ENCODE measurements at regions not wholly inside any gene's neighbourhood (a gene's known extent, or its start where the extent isn't known, plus 50 kb on each side); places are given as distances from the start of the nearest gene placed in this dataset.

DNA sequence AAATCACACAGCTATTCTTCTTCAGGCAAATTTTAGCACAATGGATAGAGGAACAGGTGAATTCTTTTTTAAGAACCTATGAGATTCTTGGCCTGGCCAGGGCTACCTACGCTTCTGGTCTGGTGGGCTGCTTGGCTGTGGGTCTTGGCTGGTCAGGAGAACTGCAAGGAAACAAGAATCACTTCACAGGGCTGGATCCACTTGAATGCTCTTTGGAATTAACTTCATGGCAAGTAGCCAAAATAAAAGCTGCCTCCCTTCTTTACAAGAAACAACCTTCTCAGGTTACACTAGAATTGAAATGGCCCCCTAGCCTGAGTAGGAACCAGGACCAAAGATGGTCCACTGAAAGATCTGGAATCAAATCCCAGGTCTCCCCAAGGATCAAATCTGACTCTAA lies 519.1 kb downstream of the IQCM start:
- DNase-seq: no peak

- DNase-seq: no peak
Measured at GRCh38 chr4:149296084-149296483, 519.6 kb downstream of the IQCM start.

DNA sequence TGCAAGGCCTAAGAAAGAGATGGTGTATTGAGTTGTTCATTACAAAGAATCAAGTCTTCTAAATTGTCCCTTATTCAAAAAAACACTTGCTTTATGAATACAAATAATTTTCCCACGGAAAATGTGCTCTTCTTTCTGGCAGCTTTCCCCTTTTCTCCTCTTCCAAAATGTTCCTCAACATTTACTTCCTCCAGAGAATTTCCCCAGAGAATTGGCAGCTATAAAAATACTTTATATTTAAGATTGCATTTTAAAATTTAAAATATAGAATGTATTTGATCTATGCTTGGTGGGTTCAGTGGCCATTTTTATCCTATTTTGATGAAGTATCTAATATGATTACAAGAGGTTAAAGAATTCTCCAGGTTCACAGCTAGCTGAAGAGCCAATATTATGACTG lies 521.0 kb downstream of the IQCM start:
- peak in 2 of 3 donors; percentile 30 to 70 for DNase-seq

DNA sequence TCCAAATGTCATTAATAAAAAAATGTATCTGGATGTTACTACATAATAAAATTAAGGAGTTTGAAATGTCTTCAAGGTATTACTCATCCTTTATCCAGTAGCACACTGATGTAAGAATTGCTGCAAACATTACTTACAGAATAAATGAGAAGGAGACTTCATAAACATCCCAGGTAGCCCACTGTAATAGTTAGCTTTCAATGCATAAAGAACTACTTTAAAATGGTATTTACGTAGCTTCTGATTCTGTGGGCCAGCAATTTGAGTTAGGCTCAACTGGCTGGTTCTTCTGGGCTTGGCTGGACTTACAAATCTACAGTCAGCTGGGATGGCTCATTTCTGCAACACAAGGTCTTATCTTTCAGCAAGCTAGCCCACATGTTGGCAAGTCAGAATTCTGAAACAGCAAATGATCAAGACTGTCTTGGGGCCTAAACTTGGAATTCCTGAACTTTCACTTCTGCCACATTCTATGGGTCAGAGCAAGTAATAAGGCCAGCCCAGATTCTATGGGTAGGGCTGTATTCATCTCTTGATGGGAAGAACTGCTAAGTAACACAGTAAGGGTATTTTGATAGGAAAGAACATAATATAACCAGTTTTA lies 522.5 kb downstream of the IQCM start:
- DNase-seq: peak in 2 of 3 donors; percentile 33 to 65

DNA sequence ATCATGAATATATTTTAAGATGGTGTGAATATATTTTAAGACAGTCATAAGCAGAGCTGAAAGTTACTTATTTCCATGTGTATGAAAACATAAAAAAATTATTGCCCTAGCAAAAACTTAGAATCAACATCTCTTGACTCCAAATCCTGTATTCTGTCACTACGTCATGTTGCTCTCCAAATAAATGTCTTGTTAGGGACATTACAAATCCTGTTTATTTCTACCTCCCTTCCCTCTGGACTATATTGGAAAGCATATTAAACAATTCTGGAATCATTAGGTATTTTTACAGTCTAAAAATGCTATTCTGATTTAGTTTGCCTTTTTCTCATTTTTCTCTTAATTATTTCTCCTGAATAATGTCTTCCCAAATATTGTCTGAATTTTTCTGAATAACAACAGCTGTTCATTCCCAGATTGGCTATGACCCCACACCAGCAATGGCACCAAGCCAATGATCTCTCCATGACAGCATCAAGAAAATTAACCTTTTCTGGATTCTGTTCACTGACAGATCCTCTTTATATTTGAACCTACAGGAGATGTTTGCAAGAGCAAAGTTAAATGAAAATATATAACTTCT lies 523.1 kb downstream of the IQCM start:
- DNase-seq: peak; percentile 54 to 82 (median 67)

DNA sequence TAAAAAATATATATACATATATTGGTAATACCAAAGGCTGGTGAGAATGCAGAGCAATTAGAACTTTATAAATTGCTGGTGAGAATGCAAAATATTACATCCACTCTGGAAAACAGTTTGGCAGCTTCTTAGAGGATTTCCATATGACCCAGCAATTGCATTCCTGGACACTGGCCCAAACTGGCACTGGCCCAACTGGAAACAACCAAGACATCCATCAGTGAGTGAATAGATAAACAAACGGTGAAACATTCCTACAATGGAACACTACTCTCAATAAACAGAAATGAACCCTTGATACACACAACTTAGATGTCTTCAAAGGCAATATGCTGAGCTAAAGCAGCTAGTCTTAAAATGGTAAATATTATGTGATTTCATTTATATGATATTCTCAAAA lies 524.2 kb downstream of the IQCM start:
- peak; percentile 65 to 81 (median 70) for DNase-seq

DNA sequence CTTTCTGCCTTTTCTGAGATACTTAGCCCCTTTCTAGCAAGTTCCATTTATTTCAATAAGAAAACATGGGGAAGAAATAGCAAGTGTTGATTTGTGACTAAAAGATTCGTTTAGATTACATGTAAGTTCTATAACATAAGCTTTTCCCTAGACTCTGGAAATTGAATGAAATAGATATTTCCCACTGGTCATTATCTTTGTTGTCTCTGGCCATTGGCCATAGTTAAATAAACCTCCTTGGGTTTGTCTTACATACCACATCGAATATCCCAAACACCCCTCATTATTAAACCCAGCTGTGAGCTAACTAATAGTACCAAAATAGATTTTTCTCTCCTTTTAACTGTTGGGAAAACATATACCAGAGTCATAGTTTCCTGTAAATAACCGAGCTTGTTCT lies 534.8 kb downstream of the IQCM start:
- DNase-seq: peak in 2 of 3 donors; percentile 42 to 73

GRCh38 chr4:149279776-149280175 lies 535.9 kb downstream of the IQCM start:
- DNase-seq: peak; percentile 29 to 77 (median 45)

DNA sequence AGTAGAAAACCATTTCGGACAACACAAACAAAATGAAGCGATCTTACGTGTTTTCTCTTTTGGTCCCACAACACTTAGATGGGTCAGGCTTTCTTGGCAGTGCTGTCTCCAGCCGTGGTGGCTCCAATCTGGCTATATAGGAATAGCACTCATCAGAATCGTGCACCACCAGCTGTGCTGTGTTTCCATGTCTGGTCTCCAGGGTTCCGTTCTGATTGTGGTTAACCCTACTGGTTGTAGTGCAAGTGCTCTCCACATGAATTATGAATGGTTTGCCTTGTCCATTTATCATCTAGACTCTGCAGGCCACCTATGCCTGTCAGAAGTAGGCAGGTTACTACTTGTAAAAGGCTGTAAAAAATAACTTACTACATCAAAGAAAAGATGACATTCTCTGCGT lies 536.3 kb downstream of the IQCM start:
- DNase-seq: no peak

DNA sequence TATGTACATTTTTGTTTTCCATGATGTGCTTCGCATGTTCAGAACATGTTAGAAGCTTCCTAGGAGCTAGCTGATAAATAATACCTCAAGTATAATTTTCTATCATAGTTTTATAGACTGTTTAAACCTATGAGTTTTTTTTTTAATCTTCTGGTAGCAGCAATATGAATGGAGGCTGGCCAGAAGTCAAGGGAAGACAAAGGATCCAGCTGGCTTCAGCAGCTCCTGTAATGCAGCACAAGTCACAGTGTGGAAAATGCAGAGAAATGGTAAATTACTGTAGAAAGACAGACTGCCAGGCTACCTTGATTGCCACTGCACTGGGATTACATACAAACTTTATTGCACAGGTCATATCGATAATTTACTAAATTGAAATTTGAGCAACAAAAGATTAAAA lies 537.9 kb downstream of the IQCM start:
- peak in 2 of 3 donors; percentile 56 to 75 for DNase-seq

DNA sequence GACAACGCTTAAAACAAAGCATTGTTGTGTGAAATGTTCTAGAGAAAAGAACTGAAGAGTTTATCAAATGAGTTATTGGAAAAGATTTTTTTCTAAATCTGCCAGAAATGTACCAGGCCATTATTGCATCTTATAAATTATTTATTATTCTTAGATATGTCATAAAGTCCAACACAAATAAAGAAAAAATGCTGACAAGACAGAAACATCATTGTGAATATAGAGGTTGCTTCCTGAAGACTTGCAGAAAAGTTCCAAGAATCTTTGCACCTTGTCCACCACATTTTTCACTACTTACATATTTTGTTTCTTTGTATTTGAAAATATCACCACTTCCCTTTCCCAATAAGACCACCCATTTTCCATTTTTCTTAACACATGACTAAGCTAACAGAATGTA lies 545.8 kb downstream of the IQCM start:
- no peak for DNase-seq

GRCh38 chr4:149266301-149266700 lies 549.3 kb downstream of the IQCM start:
- peak in 1 of 3 donors; percentile 14 for DNase-seq

DNA sequence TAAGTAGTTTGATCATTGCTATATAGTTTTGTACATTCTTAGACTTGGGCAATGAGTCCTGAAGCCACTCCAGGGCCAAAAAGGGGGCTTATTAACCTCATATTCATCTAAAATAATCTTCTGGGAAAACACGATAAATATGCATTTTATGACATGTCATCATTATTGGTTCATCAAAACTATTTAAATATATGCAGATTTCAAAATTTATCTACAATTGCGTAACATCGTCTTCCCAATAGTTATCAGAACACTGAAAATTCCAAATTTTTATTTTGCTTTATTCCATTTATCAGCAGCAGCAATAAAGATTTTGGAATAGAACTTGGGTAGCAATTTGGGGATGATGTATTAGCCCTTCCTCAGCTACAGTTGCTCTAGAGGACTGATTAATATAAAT lies 550.0 kb downstream of the IQCM start:
- no peak for DNase-seq

DNA sequence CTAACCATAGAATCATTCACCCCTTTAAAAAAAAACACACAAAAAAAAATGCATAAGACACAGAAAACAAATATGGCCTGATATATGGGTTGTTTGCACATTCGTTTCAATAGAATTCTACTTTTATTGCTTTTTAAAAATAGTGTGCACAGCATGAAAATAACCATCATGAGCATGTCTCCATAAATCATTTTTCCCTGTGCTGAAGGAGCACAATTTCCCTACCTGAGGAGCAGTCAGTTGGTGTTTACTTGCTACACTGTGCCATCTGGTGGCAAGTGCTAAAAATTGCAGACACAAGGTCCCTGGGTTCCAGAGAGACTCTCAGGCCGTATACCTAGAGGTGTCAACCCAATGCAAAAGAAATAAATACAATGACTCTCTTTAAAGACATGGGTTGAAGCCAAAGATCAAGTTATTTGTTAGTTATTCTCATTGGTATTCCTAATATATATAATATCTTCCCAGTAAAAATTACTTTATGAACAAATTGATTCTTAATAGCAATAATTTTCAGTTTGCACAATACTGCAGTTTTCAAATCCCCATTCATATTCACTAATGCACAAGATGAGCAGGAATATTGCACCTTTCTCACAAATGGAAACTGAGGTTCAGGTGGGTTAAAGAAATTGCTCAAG lies 551.4 kb downstream of the IQCM start:
- no peak for DNase-seq

- peak in 1 of 3 donors; percentile 6 for DNase-seq
Measured at GRCh38 chr4:149248191-149248764, 567.4 kb downstream of the IQCM start.

DNA sequence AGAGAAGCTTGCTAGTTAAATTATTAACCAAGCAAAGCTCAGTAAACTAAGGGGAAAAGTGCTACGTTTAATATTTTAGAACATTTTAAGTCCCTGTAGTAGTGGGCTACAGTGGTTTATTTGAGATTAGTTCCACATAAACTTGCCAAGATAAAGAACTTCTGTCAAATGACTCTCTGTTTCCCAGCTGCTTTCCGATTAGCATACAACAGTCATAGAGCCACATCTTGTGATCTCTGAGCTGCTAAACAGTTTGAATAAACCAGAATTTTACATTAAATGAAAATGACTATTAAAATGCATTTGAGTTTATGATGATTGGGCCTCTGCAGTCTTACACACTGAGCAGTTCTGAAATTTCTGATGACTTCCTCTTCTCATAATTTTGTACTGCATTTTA lies 568.5 kb downstream of the IQCM start:
- DNase-seq: peak; percentile 19 to 43 (median 28)

DNA sequence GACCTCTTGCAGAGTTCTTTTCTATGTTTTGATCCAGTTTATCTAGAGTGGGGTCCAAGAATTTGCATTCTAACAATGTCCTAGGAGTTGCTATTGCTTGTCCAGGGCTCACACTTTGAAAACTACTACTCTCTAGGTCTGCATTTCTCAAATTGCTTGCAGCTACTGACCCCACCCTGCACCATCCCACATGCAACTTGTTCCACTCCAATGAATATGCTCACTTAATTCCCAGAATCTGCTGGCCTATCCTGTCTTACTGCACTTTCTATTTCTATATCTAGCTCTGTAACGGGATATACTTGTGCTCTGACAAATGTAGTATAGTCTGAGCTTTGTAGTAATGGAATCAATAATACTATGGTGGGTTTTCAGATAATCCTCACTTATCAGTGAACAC lies 570.3 kb downstream of the IQCM start:
- DNase-seq: no peak

DNA sequence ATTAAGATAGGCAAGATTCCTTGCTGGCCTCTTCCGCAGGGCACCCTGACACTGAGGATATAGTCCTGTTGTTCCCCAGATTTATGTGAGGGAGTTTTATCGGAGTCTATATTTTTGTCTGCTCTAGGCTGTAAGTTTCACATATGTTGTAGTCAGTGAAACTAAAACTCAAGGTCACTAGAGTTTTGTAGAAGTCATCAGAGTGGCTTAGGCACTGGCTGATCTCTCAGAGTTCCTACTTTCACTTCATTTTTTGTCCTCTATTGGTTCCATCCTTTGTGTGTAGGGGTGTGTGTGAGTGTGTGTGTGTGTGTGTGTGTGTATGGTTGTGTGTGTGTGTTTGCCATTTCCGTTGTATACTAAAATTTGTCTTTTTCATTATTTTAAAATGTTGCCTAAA lies 577.5 kb downstream of the IQCM start:
- no peak for DNase-seq

GRCh38 chr4:149234798-149235197 lies 580.8 kb downstream of the IQCM start:
- no peak for DNase-seq

DNA sequence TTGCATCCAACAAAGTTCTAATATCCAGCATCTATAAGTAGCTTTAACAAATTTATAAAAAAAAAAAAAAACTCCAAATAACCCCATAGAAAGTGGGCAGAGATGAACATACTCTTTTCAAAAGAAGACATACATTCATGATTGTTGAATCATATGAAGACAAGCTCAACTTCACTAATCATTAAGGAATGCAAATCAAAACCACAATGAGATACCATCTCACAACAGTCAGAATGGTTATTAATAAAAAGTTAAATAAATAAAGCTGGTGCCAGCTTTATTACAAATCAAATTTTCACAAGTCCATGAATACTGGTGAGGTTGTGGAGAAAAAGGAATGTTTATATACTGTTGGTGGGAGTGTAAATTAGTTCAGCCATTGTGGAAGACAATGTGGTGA lies 592.0 kb downstream of the IQCM start:
- peak in 1 of 3 donors; percentile 41 for DNase-seq

- DNase-seq: no peak
Measured at GRCh38 chr4:149218672-149219071, 597.0 kb downstream of the IQCM start.

- peak in 2 of 3 donors; percentile 23 to 51 for DNase-seq
Measured at GRCh38 chr4:149214301-149214700, 601.3 kb downstream of the IQCM start.

DNA sequence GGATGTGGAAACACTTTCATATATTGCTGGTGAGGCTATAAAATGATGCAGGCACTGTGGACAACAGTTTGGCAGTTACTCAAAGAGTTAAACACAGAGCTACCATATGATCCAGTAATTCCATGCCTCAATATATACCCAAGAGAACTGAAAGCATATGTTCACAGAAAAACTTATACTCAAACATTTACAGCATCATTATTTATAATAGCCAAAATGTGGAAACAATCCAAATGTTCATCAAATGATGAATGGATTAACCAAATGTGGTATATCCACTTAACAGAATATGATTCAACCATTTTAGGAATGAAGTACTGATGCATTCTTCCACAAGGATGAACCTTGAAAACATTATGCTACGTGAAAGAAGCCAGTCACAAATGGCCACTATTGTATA lies 603.8 kb downstream of the IQCM start:
- DNase-seq: peak in 1 of 3 donors; percentile 33

Measured in muscle of back (tissue), 3 donors.